Gastrocnemius medialis (tissue), 4 donors: ENCODE measurements at regions not wholly inside any gene's neighbourhood (a gene's known extent, or its start where the extent isn't known, plus 50 kb on each side); places are given as distances from the start of the nearest gene placed in this dataset.

Experiments
- ATAC-seq, 2 donors: fragments of 150-250 bp; one replicate each; pipeline ENCODE4 v1.9.1; 2016
- DNase-seq, 2 donors: peaks; one replicate each; pipeline ENCODE4 v3.0.0-alpha.2; 2019
- H3K27ac ChIP-seq, 4 donors: fragments of 200-600 bp; sonication (generic); 1 replicate in 1 of 4; 2 replicates in 3 of 4; pipeline ENCODE4 v1.5.1; 2016 to 2018; ENCODE audit warnings: mild to moderate bottlenecking in 2 of 4, moderate library complexity in 1 of 4
- H3K27me3 ChIP-seq, 3 donors: fragments of 200-600 bp; sonication (generic) in 2 of 3; 1 replicate in 1 of 3; 2 replicates in 2 of 3; pipeline versions ENCODE4 v1.5.1 to v1.6.0; 2016 to 2019; ENCODE audit warnings: mild to moderate bottlenecking in 1 of 3, moderate library complexity in 1 of 3
- H3K36me3 ChIP-seq, 2 donors: fragments of 200-600 bp; sonication (generic) in 1 of 2; one replicate each; pipeline ENCODE4 v1.5.1; 2017 to 2018
- H3K4me1 ChIP-seq, 2 donors: fragments of 200-600 bp; sonication (generic) in 1 of 2; one replicate each; pipeline ENCODE4 v1.5.1; 2016 to 2017; ENCODE audit warnings: mild to moderate bottlenecking in 2 of 2
- H3K4me3 ChIP-seq, 4 donors: fragments of 200-600 bp; sonication (generic) in 3 of 4; 1 replicate in 1 of 4; 2 replicates in 3 of 4; pipeline ENCODE4 v1.5.1; 2016 to 2019; ENCODE audit warnings: mild to moderate bottlenecking in 2 of 4
- H3K9me3 ChIP-seq, 3 donors: fragments of 200-600 bp; sonication (generic) in 2 of 3; 1 replicate in 1 of 3; 2 replicates in 2 of 3; pipeline ENCODE4 v1.5.1; 2016 to 2019
- CTCF ChIP-seq, 5 experiments: fragments of 450-650 bp in 3 of 5; fragments of 200-600 bp in 2 of 5; sonication (generic) in 2 of 5; IDR thresholded peaks in 4 of 5; conservative IDR thresholded peaks in 1 of 5; 1 replicate in 4 of 5; 2 replicates in 1 of 5; pipeline ENCODE4 v1.5.1; 2016 to 2019; ENCODE audit warnings: antibody characterized with exemption in 5 of 5, mild to moderate bottlenecking in 3 of 5, moderate library complexity in 3 of 5
- POLR2A ChIP-seq, 2 donors: fragments of 450-650 bp; IDR thresholded peaks; one replicate each; pipeline ENCODE4 v1.6.1; 2017; ENCODE audit warnings: antibody characterized with exemption in 2 of 2, mild to moderate bottlenecking in 2 of 2, moderate library complexity in 2 of 2
- in situ Hi-C, 4 donors: fragments of 200-750 bp; cut with MboI; loops; one replicate each; pipeline versions ENCODE4 v1.15.0 to v1.8.0; 2017; ENCODE audit warnings: low sequenced_read_pairs in 4 of 4
- intact Hi-C: fragments of 100-400 bp; cut with DNase I; formaldehyde crosslinking; loops from one replicate; pipeline ENCODE4 v1.15.1; 2023; ENCODE audit warnings: low total_unique reads

GRCh38 chr12:77630790-77631445 is 199.8 kb upstream of the NAV3 start:
- TF ChIP-seq CTCF (IDR thresholded peaks at IDR 0.05 in 4 of 5, conservative IDR thresholded peaks at IDR 0.05 in 1 of 5): no peak
- TF ChIP-seq POLR2A (IDR thresholded peaks at IDR 0.05): no peak

GRCh38 chr12:77630344-77630743 is 200.3 kb upstream of the NAV3 start:
- Histone ChIP-seq H3K27ac (no peak overlapping the region), H3K4me1 (no peaks in the 10 kb centered on the region)
- in situ Hi-C loops: no loop called here

More at GRCh38 chr12:77630790-77631445, 199.8 kb upstream of the NAV3 start:
- H3K36me3 ChIP-seq: no peaks in the 10 kb centered on the region
- no peaks in the 10 kb centered on the region for H3K9me3 ChIP-seq
- no peak overlapping the region for H3K27ac ChIP-seq
- H3K27me3 ChIP-seq: no peaks in the 10 kb centered on the region
- intact Hi-C loops (no loop called here), in situ Hi-C loops (no loop called here)
- DNase-seq (no peak), ATAC-seq (no peak)
- no peaks in the 10 kb centered on the region for H3K4me1 ChIP-seq
- H3K4me3 ChIP-seq: no peak overlapping the region

GRCh38 chr12:77629141-77629540 is 201.6 kb upstream of the NAV3 start:
- no peak for TF ChIP-seq CTCF (IDR thresholded peaks at IDR 0.05 in 4 of 5, conservative IDR thresholded peaks at IDR 0.05 in 1 of 5)
- TF ChIP-seq POLR2A (IDR thresholded peaks at IDR 0.05): no peak
- no peaks in the 10 kb centered on the region for H3K36me3 ChIP-seq
- ATAC-seq: no peak
- no peak for DNase-seq
- H3K27me3 ChIP-seq: no peaks in the 10 kb centered on the region
- H3K9me3 ChIP-seq: no peaks in the 10 kb centered on the region
- no peak overlapping the region for H3K27ac ChIP-seq
- in situ Hi-C loops: no loop called here
- intact Hi-C loops: no loop called here
- H3K4me3 ChIP-seq: no peak overlapping the region
- H3K4me1 ChIP-seq: no peaks in the 10 kb centered on the region

More at GRCh38 chr12:77630344-77630743, 200.3 kb upstream of the NAV3 start:
- DNase-seq: no peak
- Histone ChIP-seq H3K36me3 (no peaks in the 10 kb centered on the region), H3K4me3 (no peak overlapping the region), H3K9me3 (no peaks in the 10 kb centered on the region), H3K27me3 (no peaks in the 10 kb centered on the region)
- no peak for TF ChIP-seq POLR2A (IDR thresholded peaks at IDR 0.05)
- no peak for TF ChIP-seq CTCF (IDR thresholded peaks at IDR 0.05 in 4 of 5, conservative IDR thresholded peaks at IDR 0.05 in 1 of 5)
- ATAC-seq: no peak
- intact Hi-C loops: no loop called here

- intact Hi-C loops (no loop called here), in situ Hi-C loops (no loop called here)
- no peaks in the 10 kb centered on the region for H3K4me1 ChIP-seq
- H3K4me3 ChIP-seq: no peak overlapping the region
- TF ChIP-seq CTCF (IDR thresholded peaks at IDR 0.05 in 4 of 5, conservative IDR thresholded peaks at IDR 0.05 in 1 of 5): no peak
- TF ChIP-seq POLR2A (IDR thresholded peaks at IDR 0.05): no peak
- no peaks in the 10 kb centered on the region for H3K27me3 ChIP-seq
- ATAC-seq (no peak), DNase-seq (no peak)
- no peak overlapping the region for H3K27ac ChIP-seq
- no peaks in the 10 kb centered on the region for H3K9me3 ChIP-seq
- H3K36me3 ChIP-seq: no peaks in the 10 kb centered on the region
Observed at GRCh38 chr12:77625441-77625840, 205.3 kb upstream of the NAV3 start.

- DNase-seq (no peak), ATAC-seq (no peak)
- in situ Hi-C loops (no loop called here), intact Hi-C loops (no loop called here)
- no peaks in the 10 kb centered on the region for H3K27me3 ChIP-seq
- H3K9me3 ChIP-seq: no peaks in the 10 kb centered on the region
- no peak for TF ChIP-seq CTCF (IDR thresholded peaks at IDR 0.05 in 4 of 5, conservative IDR thresholded peaks at IDR 0.05 in 1 of 5)
- no peak for TF ChIP-seq POLR2A (IDR thresholded peaks at IDR 0.05)
- H3K4me1 ChIP-seq: no peaks in the 10 kb centered on the region
- H3K27ac ChIP-seq: no peak overlapping the region
- H3K36me3 ChIP-seq: no peaks in the 10 kb centered on the region
- no peak overlapping the region for H3K4me3 ChIP-seq
Observed at GRCh38 chr12:77619425-77619824, 211.3 kb upstream of the NAV3 start.
